GM18858 (cell line): ENCODE measurements at regions not wholly inside any gene's neighbourhood (a gene's known extent, or its start where the extent isn't known, plus 50 kb on each side); places are given as distances from the start of the nearest gene placed in this dataset.

Source experiments
- ATAC-seq: cut with Tn5 transposase; IDR thresholded peaks from one replicate; pipeline ENCODE4 v1.9.1; 2021; ENCODE audit not compliant: unreplicated experiment

- ATAC-seq, result no peak
Observed at GRCh38 chr12:13843841-13844240, 137.6 kb downstream of the GRIN2B start.

DNA sequence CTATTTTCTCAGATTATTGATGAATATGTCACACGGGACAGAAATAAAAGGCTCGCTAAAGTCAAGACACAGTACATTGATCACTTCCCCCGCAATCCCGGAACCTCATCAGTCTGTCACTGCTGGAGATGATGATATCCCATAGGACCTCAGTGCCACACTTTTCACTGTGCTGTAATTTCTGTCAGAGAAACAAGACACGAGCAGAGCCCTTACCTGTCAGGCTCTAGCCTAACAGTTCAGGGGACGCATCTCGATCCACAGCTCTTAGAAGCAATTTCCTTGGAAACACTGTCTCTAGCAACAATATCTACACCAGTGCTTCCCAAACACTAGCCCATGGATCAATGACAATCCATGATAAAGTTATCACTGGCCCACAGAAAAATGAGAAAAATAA lies 140.0 kb downstream of the GRIN2B start:
- ATAC-seq, result no peak

DNA sequence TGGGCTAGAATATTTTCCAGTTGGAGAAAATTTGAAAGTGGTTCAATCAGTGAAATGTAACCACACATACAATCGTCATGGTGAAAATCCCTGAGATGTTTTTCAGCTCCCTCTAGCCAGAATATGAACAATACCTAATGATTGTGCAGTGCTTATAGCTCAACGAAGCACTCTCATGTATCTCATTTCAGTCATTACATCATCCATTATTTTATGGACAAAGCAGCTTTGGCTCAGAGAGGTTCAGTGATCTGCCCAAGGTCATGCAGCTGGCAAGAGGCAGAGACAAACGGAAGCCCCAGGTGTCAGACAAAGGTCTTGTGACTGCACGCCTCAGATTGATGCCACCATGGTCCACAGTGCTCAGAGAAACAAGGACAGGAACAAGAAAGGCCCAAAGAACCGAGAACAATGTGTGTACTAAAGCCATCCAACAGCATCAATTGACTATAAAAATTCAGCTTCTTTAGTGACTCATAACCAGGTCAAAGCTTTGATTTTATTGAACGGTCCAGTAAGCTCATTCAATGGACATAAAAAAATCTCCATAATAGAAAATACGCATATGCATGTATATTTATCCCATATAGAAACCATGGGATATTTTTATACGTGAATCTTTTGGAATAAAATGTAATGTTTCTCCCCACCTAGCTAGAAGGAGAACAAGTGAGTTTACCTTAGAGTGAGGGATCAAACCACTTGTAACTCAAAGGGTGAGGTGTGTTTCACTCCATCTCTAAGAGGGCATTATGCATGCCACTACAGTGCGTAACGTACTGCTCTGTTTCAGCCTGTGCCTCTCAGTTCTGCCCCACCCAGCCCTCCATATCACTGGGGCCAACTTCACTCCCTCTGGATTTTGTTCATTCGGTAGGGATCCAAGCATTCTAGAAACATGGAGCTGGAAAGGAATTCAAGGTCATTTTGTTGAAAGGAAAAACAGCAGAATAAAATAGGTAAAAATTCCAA lies 141.8 kb downstream of the GRIN2B start:
- ATAC-seq, result no peak

DNA sequence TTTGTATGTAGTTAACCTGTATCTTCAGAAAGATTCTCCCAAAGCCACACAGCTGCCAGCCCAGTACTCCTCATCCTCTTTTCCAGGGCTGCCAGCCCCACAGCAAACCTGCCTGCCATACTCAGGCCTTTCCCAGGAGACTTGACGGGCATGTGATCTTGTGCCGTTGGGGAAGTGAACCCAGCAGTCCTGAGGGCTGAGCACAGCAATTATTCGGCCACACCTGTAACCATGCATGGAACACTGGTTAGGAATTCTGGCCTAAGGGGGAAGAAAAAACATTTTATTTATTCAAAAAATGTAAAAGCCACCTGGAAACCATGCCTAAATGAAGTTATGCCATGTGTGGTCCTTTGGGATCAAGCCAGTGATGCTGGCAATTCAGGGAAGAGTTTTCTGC lies 145.3 kb downstream of the GRIN2B start:
- ATAC-seq, result no peak

DNA sequence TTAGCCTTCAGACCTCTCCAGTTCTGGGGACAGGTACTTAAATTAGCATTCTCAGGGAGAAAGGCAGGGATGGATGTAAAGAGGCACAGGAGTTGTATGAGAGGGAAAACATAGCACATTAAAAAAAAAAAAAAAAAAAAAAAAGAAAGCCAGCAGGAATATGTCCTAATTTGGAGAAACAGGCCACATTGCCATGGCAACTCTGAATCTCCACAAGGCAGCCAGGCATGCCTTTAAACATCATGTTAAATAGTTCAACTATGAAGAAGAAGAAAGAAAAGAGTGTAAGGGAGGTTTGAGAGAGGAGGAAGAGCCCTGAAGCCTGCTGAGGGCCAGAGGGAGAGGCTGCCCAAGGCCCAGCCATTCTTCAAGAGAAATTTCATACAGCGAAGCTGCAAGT lies 145.8 kb downstream of the GRIN2B start:
- no peak for ATAC-seq

DNA sequence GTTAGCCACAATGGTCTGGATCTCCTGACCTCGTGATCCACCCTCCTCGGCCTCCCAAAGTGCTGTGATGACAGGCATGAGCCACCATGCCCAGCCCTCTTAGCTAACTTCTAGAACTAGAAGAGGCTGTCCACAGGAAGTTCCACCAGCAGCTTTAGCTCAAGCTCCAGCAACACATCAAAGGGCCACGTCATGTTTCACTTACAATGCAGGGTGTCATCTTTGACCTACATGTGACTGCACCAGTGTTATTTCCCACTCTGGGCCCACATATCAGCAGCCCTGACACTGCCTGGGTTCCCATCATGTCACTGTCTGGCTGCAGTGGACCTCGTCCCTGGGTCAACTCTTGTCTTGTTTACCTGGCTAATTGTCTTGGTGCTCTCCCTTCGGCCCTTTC lies 147.2 kb downstream of the GRIN2B start:
- ATAC-seq, result no peak

DNA sequence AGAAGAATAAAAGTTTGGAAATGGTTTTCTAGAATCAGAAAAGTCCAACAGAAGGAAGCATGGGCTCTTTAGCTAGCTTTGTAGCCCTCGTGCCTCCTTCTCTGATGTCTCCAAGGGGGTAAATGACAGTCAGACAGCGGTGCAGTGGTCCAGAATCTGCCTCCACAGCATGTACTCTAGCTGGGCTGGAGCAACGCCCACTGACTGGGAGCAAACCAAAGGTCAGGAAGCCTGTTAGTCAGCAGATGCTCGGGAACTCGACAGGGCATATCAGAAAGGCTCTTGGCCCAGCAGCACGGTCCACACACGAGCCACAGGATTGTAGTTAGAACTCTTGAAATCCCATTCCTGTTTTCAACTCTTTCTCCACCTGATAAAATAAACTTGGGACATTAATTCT lies 164.3 kb downstream of the GRIN2B start:
- no peak for ATAC-seq

GRCh38 chr12:13816394-13816793 lies 165.0 kb downstream of the GRIN2B start:
- ATAC-seq, result no peak

GRCh38 chr12:13812168-13812567 lies 169.2 kb downstream of the GRIN2B start:
- ATAC-seq, result no peak

DNA sequence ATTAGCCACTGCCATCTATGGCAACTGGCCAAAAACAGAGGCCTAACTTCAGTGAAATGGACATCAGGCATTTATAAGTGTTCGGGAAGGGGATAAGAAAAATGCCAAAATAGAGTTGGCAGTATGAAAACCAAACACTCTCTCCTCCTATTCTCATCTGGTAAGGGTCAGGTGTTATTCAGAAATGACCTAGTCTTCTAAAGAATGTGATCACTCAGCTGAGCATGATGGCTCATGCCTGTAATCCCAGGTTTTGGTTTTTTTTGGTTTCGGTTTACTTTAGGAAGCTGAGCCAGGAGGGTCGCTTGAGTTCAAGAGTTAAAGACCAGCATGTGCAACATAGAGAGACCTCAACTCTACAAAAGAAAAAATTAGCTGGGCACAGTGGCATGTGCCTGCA lies 170.3 kb downstream of the GRIN2B start:
- no peak for ATAC-seq

GRCh38 chr12:13805041-13805440 lies 176.4 kb downstream of the GRIN2B start:
- ATAC-seq, result no peak

- ATAC-seq, result no peak
Observed at GRCh38 chr12:13801543-13801942, 179.9 kb downstream of the GRIN2B start.

GRCh38 chr12:13799574-13799973 lies 181.8 kb downstream of the GRIN2B start:
- no peak for ATAC-seq

GRCh38 chr12:13798162-13798561 lies 183.2 kb downstream of the GRIN2B start:
- no peak for ATAC-seq

DNA sequence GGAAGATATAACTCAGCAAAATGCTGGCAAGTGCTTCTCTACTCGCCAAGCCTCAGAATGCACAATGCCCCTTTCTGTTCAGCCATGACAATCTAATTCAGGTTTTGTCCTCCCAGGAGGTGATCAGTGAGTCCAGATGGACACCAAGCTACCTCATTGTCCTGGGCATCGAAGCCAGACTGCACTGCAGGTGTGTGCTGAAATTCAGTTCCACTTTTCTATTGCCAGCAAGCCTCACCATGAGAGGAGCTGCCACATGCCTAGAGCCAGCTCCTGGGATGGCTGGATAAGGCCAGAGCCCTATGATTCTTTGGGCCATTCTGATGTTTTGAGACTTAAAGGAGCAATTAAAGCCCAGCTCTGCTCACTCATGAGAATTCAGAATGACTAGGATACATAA lies 186.7 kb downstream of the GRIN2B start:
- ATAC-seq, result no peak

DNA sequence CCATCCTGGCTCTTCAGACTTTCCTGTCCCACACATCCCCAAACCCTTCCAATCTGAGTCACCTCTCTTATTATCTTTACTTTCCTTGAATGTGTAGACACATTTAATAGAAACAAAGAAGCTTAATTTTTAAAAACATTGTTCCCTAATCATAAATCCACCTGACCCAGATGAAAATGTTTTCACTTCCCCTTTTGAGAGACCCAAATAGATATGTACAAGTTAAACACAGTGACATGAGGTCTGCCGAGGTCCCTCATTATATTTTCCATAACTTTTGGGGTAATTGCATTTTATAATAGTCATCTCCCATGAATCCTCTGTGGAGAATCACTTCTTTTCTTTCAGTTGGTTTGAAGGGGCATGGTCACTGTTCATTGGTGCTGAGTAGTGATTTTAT lies 191.1 kb downstream of the GRIN2B start:
- ATAC-seq, result no peak

DNA sequence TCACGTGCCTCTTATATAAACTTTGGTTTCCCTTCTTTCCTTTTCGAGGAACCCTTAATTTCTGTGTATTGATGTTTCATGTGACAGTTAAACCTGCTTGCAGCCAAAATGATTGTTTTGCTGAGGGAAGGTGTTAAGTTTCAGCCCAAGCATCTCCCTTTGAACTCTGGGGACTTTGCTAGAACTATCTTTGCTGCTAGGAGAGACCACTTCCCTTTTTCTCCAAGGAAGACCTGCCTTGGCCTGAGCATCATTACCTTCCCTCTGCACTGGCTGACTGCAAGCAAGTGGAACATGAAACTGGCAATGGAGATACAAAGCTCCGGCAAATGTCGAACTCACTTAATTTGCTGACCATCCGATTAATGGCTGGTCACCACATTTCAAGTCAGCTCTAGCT lies 192.8 kb downstream of the GRIN2B start:
- ATAC-seq, result no peak

DNA sequence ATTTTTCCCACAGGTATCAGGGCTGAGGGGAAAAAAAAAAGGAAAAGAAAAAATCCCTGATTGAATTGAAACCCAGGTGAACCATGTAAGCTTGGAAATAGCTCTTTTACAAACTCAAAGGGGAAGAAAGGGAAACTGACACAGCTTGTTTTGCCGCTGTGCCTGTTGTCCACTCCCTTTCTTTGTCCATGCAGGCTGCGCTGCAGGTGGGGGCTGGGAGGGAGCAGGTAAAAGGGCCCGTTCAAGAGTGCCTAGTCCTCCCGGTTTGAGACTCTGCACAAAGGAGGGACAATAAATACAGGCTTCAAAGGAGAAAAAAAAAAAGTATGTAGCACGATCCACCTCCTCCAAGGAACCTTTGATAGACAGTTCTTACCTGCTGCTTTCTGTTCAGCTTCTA lies 194.8 kb downstream of the GRIN2B start:
- no peak for ATAC-seq

DNA sequence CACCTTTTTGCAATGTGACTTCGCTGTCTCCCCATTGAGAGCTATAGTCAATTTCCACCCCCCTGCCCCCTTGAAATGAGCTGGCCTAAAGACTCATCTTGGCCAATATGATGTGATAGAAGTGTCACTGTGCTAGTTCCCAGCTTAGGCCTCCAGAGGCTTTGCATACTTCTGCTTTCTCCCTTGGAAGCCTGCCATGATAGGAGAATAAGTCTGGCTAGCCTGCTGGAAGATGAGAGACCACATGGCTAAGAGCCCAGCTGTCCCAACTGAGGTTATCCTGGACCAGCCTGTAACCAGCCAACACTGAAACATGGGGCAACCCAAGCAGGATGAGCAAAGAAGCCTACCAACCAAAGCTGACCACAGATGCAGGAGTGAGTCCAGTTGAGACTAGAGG lies 196.9 kb downstream of the GRIN2B start:
- ATAC-seq, result no peak

DNA sequence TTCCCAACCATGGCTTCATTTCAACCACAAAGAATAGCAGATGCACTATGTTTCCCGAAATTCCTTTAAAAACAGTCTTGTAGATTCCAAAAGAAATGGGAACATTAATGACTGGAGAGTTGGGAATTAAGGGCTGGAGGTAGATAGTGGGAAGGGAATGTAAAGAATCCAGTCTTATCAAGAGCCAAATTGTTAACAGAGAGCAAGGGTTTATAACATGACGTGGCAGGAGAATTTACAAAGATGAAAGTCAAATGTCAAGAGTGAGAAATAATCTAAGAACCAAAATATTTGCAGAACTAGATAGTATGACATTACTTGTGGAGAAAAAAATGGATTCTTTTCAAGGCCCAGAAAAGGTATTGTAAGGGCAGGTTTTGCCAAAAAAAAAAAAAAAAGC lies 200.9 kb downstream of the GRIN2B start:
- ATAC-seq, result no peak

DNA sequence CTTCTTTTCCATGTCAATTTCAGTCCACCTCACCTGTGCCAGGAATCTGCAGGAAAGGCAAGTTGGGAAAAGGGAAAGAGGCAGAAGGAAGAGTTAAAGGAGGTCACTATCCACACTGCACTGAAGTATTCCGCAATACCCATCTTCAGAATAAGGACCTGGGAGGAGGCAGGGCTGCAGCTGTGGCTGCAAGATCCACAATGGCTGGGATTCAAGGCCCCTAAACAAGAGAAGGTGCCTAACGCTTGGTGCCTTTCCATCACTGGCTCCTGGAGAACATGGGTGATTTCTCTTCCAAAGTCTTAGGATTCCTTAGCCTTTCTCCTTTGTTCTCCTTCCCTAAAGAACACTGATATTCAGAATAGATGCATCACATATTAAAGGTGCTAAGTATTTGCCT lies 204.0 kb downstream of the GRIN2B start:
- ATAC-seq, result no peak

DNA sequence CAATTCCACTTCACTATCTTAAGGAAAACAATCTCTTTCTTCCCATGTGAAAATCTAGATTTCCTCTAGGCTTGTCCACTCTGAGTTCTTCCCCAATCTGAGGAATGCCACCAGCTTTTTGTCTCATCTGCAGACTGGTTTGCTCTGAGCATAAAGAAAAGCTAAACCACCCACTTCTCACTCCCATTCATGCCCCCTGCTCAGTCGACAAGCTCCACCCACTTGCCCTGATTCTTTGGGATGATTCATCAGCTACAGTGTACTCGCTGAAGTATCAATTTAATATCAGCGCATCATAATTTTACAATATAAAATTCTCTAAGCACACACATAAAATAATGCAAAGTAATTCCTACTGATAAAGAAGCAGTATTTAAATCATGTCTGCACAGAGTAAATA lies 209.1 kb downstream of the GRIN2B start:
- no peak for ATAC-seq

- ATAC-seq, result no peak
Observed at GRCh38 chr12:13770576-13770975, 210.8 kb downstream of the GRIN2B start.
